H7 (cell line): ENCODE measurements at regions not wholly inside any gene's neighbourhood (a gene's known extent, or its start where the extent isn't known, plus 50 kb on each side); places are given as distances from the start of the nearest gene placed in this dataset.
"Not testable (repeated sequence)": the region's sequence is repeated elsewhere in the genome, so short reads cannot be mapped to it uniquely, and the experiment has no call there.

Experiments used
- DNase-seq: peaks from one replicate; pipeline ENCODE4 v3.0.0; 2012
- H3K27me3 ChIP-seq: 2 replicates; pipeline ENCODE4 v1.6.0; 2011; ENCODE audit warnings: mild to moderate bottlenecking, low read length; ENCODE audit not compliant: control insufficient read depth, insufficient read depth
- H3K36me3 ChIP-seq: replicated peaks from 2 replicates; pipeline ENCODE4 v1.5.1; 2011; ENCODE audit warnings: low read length; ENCODE audit not compliant: control insufficient read depth, insufficient read depth
- H3K4me3 ChIP-seq: 2 replicates; pipeline ENCODE4 v1.5.1; 2011; ENCODE audit warnings: low read depth, mild to moderate bottlenecking, control low read depth, low read length, moderate library complexity; ENCODE audit not compliant: insufficient read depth

DNA sequence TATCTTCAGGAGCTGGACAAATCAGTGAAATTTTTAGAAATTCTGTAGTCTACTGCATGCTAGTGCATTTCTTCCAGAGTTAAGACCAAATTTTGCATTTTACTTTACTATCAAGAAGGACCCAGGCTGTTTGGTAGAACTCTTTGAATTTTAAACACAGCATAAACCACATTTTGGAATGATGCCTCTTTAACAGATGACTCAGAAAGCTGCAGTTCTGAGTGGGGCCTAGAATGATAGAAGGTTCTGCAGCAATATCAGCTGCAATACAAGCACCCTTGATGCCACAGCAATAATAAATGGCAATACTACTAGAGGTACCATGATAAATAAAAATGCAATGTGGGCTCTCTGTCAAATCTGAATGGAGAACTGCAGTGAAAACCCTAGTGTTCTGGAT, 198.7 kb downstream of the TMA16 start:
- Histone ChIP-seq H3K27me3 (no peaks in the 10 kb centered on the region), H3K36me3 (no peaks in the 10 kb centered on the region), H3K4me3 (no peak overlapping the region)
- DNase-seq: no peak

DNA sequence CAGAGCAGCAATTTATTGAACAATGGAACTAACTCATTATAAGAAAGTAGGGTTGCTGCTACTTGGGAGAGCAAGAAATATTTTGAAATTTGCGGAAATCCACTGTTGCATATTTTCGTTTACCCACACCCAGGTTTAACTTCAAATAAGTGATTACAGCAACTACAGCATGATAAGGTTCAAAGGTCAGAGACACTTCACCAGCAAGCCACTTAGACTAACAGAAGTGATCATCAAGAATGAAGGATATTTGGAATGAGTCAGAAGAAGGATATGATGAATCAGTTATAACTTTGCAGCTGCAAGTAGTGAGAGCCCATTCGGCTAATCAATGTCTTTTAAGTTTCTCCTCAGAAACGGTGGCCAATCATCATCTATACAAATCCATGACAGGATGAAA, 199.3 kb downstream of the TMA16 start:
- Histone ChIP-seq H3K4me3 (no peak overlapping the region), H3K36me3 (no peaks in the 10 kb centered on the region), H3K27me3 (no peaks in the 10 kb centered on the region)
- no peak for DNase-seq

DNA sequence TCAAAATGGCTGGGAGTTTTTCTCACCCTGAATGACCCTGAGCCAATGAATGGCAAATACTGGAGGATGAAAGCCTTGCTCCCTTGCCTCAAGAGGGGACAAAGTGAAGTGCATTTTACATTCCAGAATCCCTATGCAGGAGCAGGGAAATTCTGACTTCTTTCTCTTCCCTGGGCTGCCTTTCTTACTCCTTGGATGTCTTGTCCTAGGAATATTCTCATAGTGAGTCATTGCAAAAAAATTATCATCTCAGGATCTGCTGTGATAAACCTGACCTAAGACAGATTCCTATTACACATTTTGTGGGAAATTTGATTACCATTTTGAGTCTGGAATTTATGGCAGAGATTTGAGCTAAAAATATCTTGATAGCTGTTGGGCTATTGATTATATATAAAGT, 199.9 kb downstream of the TMA16 start:
- Histone ChIP-seq H3K4me3 (no peak overlapping the region), H3K36me3 (no peaks in the 10 kb centered on the region), H3K27me3 (no peaks in the 10 kb centered on the region)
- no peak for DNase-seq

DNA sequence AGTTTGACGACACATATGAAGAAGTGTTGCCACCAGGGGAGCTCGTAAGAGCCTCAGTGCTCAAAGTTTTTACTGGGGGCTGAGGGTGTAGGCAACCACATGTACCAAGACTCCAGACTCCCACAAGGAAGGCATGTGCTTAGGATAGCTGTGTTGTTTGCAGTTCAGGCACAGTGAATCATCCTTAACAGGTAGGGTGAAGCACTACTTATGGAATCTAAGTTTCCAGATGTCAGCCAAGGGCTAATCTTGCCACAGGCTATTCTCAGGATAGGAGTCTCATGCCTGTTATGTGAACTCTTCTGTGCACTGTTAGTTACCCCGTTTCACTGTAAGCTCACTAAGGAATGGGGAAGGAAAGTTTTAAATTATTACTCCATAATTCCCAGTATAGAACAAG, 202.6 kb downstream of the TMA16 start:
- Histone ChIP-seq H3K4me3 (no peak overlapping the region), H3K27me3 (no peaks in the 10 kb centered on the region), H3K36me3 (no peaks in the 10 kb centered on the region)
- no peak for DNase-seq

DNA sequence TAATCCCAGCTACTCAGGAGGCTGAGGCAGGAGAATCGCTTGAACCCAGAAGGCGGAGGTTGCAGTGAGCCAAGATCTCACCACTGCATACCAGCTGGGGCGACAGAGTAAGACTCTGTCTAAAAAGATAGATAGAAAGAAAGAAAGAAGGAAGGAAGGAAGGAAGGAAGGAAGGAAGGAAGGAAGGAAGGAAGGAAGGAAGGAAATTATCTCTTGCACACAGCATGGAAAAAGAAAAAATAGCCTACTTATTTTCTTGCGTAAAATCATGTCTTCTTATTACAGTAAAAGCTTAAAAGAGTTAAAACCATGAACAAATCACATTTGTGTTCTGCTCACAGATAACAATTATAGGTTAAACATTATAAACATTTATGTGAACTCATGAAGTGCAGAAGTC, 205.9 kb downstream of the TMA16 start:
- DNase-seq, H3K4me3 ChIP-seq, H3K27me3 ChIP-seq, H3K36me3 ChIP-seq: not testable (repeated sequence)

DNA sequence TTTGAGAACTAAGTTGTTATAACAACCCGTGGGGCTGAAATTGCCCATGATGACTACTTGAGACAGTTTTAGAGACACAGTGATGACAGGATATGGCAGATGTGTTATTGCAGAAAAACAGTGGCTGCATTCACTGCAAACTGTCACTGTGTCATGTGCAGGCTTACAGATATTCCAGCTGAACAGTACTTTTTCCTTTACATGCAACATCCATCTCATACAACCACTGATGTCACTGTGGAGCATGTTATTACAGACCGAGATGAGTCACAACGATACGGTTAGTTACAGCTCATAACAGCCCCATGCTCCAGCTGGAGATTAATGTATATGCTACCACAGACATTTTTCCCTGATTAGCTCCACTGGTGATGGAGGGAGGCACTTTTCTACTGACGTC, 207.4 kb downstream of the TMA16 start:
- no peak for DNase-seq
- Histone ChIP-seq H3K36me3 (no peaks in the 10 kb centered on the region), H3K4me3 (no peak overlapping the region), H3K27me3 (no peaks in the 10 kb centered on the region)

DNA sequence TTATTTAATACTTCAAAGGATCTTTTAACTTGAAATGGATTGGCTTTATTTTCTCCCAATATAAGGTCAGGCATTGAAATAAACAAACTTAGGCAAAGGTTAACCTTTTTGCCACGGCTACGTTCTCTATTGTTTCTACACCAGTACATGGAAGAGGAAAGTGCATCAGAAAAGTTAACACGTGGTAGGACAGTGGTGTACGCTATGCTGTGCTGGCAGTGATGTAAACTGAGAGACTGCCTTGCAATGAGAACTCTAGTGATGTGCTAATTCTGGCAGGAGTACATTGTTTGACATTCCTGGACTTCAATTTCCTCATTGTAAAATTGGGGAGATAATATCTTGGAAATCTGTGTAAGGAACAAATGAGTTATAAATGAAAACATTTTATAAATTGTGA, 208.2 kb downstream of the TMA16 start:
- no peaks in the 10 kb centered on the region for H3K27me3 ChIP-seq
- H3K36me3 ChIP-seq: no peaks in the 10 kb centered on the region

DNA sequence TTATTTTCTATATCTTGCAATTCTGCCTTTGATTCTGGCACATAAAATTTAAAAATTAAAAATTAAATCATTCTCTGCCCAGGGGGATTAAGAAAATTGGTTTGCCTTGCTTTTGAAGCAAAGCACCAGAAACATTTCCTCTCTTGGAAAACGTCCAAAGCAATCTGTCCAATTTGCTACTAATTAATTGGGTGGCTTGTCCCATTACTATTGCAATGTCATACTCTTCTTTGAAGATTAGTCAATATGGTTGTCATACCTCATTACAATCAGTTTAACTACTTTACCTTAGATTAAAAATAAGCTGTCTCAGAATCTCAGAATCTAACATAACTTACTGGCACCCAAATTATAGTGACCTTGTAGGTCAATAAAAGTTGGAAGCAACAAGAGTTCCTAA, 208.8 kb downstream of the TMA16 start:
- no peak for DNase-seq
- Histone ChIP-seq H3K4me3 (no peak overlapping the region), H3K27me3 (no peaks in the 10 kb centered on the region), H3K36me3 (no peaks in the 10 kb centered on the region)

More for the DNA sequence above, 208.2 kb downstream of the TMA16 start:
- no peak overlapping the region for H3K4me3 ChIP-seq
- DNase-seq: no peak

DNA sequence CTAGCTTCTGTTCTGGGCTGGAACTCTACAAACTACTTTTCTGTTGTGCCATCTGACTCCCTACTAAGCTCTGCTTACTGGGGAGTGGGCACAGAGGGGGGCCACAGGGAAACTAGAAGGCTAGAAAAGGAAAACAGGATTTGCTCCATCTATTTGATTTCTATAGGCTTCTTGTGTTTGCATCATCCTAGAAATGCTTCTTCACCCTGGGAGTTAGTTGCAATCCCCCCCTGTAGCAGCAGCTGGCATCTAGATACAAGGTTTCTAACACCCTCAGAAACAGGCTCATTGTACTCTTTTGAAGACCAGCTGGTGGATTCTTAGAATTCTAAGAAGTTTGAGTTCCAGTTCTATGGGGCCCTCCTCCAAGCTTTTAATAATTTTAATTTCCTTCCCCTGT, 213.4 kb downstream of the TMA16 start:
- peak; percentile 16 for DNase-seq
- no peaks in the 10 kb centered on the region for H3K27me3 ChIP-seq
- no peaks in the 10 kb centered on the region for H3K36me3 ChIP-seq
- no peak overlapping the region for H3K4me3 ChIP-seq

DNA sequence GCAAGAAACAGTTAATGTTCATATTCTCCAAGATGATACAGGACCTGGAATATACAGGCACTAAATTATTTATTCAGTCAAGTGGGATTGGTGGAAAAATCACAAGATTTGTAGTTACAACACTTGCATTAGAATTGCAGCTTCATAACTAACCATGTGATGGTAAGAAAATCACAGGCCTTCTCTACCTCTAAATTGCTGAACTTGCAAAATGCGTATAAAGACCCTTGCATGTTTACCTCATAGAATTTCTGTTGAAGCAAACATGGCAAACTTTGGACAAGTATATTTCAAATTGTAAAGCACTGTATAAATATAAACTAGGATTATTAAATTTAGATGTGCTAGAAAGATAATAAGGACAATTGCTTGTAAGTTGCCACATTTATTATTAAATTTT, 215.1 kb downstream of the TMA16 start:
- H3K4me3 ChIP-seq: no peak overlapping the region
- H3K36me3 ChIP-seq: no peaks in the 10 kb centered on the region
- no peaks in the 10 kb centered on the region for H3K27me3 ChIP-seq
- DNase-seq: no peak

DNA sequence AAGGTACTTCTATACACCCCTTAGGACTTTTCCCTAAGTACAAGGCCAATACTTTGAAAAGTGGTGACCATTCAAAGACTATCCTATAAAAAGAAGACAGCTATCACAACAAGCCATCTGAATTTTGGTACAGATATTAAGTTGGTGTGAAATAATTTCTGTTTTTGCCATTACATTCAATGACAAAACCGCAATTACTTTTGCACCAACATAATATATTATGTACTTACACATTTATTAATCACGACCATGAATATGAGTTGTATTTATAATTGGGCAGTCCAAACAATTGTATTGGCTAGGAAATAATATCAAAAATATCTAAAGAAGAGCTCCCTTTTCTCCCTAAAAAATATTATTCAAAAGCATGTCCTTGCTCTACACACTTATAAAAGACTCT, 215.7 kb downstream of the TMA16 start:
- no peaks in the 10 kb centered on the region for H3K27me3 ChIP-seq
- DNase-seq: no peak

DNA sequence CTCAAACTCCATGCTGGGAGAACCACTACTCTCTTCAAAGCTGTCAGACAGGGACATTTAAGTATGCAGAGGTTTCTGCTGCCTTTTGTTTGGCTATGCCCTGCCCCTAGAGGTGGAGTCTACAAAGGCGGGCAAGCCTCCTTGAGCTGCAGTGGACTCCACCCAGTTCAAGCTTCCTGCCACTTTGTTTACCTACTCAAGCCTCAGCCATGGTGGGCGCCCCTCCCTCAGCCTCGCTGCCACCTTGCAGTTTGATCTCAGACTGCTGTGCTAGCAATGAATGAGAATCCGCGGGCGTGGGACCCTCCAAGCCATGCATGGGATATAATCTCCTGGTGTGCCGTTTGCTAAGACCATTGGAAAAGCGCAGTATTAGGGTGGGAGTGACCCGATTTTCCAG, 230.0 kb downstream of the TMA16 start:
- not testable (repeated sequence) for DNase-seq, H3K27me3 ChIP-seq, H3K36me3 ChIP-seq, H3K4me3 ChIP-seq

More for the DNA sequence above, 215.7 kb downstream of the TMA16 start:
- Histone ChIP-seq H3K36me3 (no peaks in the 10 kb centered on the region), H3K4me3 (no peak overlapping the region)

DNA sequence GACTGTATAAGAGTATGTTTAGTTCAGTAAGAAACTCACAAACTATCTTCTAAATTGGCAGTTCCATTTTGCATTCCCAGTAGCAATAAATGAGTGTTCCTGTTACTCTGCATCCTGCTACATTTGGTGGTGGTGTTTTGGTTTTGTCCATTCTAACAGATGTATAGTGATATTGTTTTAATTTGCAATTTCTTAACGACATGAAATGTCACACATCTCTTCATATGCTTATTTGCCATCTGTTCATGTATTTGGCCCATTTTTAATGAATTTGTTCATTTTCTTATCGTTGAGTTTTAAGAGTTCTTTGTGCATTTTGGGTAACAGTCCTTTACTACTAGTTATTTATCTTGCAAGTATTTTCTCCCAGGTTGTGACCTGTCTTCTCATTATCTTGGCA, 232.2 kb downstream of the TMA16 start:
- no peaks in the 10 kb centered on the region for H3K27me3 ChIP-seq
- no peak overlapping the region for H3K4me3 ChIP-seq
- no peaks in the 10 kb centered on the region for H3K36me3 ChIP-seq
- no peak for DNase-seq

DNA sequence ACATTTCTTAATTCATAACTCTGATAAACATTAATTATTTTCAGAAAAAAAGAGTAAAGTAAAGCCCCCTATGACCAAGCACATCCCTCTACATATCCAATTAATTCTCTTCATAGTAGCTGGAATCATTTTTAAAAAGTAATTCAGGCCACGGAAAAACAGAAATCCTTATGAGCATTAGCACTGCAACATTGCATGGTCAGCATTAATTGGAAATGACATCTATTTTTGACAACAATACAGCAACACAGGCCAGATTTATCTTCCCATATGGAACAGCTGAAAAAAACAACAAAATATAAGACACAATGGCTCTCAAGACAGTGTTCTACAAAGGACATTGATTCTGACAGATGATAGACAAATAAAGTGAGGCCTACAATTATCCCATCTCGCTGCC, 236.6 kb downstream of the TMA16 start:
- no peak for DNase-seq
- H3K4me3 ChIP-seq: no peak overlapping the region

DNA sequence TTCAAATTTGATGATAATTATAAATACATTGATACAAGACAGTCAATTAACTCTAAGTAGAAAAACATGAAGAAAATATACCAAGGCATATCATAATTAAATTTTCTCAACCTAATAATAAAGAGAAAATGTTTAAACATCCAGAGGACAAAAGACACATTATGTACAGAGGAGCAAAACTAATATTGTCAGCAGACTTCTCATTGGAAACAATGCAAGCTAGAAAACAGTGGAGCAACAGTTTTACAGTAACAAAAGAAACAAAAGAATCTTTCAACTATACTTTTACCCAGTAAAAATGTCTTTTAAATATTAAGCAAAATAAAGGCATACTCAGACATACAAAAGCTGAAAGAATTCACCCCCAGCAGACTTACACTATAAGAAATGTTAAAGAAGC, 238.0 kb downstream of the TMA16 start:
- no peak for DNase-seq
- H3K27me3 ChIP-seq: no peaks in the 10 kb centered on the region

More for the DNA sequence above, 236.6 kb downstream of the TMA16 start:
- Histone ChIP-seq H3K36me3 (no peaks in the 10 kb centered on the region), H3K27me3 (no peaks in the 10 kb centered on the region)

DNA sequence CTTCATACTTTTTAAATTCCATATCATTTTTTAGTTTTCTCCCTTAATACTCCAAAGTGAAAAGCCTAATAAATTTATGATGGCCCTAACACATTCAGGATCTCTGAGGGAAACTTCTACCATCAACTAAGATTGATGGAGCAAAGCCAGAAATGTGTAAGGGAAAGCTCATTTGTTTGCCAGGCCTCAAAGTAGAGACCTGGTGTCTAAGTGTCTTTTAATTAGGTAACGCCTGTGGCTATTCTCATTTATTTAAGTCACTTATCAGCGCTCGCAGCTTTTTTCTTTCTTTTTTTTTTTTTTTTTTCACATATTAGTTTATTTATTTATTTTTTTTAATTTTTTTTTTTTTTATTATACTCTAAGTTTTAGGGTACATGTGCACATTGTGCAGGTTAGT, 242.4 kb downstream of the TMA16 start:
- H3K4me3 ChIP-seq: no peak overlapping the region
- no peak for DNase-seq
- no peaks in the 10 kb centered on the region for H3K27me3 ChIP-seq
- no peaks in the 10 kb centered on the region for H3K36me3 ChIP-seq

More for the DNA sequence above, 238.0 kb downstream of the TMA16 start:
- H3K4me3 ChIP-seq: no peak overlapping the region
- H3K36me3 ChIP-seq: no peaks in the 10 kb centered on the region
